WTC11 (cell line): ENCODE measurements at regions not wholly inside any gene's neighbourhood (a gene's known extent, or its start where the extent isn't known, plus 50 kb on each side); places are given as distances from the start of the nearest gene placed in this dataset.

Experiments
- ATAC-seq: fragments of 200-7000 bp; cut with Tn5 transposase; 2 replicates; pipeline ENCODE4 v1.10.0; 2021; ENCODE audit warnings: mild to moderate bottlenecking, moderate library complexity
- CTCF ChIA-PET: fragments of 300-600 bp; sonication (Branson Sonifier 250); formaldehyde crosslinking; loops from one replicate; lab custom pipeline; 2021; ENCODE audit warnings: antibody characterized with exemption; lab: Charles Lee
- POLR2A ChIA-PET: fragments of 350-600 bp; sonication (Branson Sonifier 250); formaldehyde crosslinking; loops from one replicate; lab custom pipeline; 2021; ENCODE audit warnings: antibody characterized with exemption; lab: Charles Lee
- DNase-seq: peaks from one replicate; pipeline ENCODE4 v3.0.0; 2021; ENCODE audit warnings: low spot score
- H3K27ac Mint-ChIP-seq: 2 replicates; pipeline ENCODE4 v1.8.0; 2021; ENCODE audit warnings: mixed read lengths
- H3K27me3 Mint-ChIP-seq: 2 replicates; pipeline ENCODE4 v1.8.0; 2021; ENCODE audit warnings: low read depth, mild to moderate bottlenecking, moderate library complexity, mixed read lengths
- H3K36me3 Mint-ChIP-seq: 2 replicates; pipeline ENCODE4 v1.8.0; 2021; ENCODE audit warnings: mixed read lengths
- H3K4me1 Mint-ChIP-seq: 2 replicates; pipeline ENCODE4 v1.8.0; 2022; ENCODE audit warnings: mixed read lengths
- H3K4me3 Mint-ChIP-seq: 2 replicates; pipeline ENCODE4 v1.8.0; 2021; ENCODE audit warnings: mild to moderate bottlenecking, moderate library complexity, mixed read lengths
- H3K9me3 Mint-ChIP-seq: 2 replicates; pipeline ENCODE4 v1.8.0; 2021; ENCODE audit warnings: mixed read lengths
- CBFB ChIP-seq: sonication (generic); formaldehyde crosslinking; IDR thresholded peaks from 2 replicates; pipeline ENCODE4 v1.8.1; 2022; ENCODE audit warnings: mild to moderate bottlenecking, low read depth, missing genetic modification reagents
- CREM ChIP-seq: sonication (generic); formaldehyde crosslinking; IDR thresholded peaks from 2 replicates; pipeline ENCODE4 v1.8.1; 2022; ENCODE audit warnings: mild to moderate bottlenecking, missing genetic modification reagents, moderate library complexity
- E2F1 ChIP-seq: sonication (generic); formaldehyde crosslinking; IDR thresholded peaks from 2 replicates; pipeline ENCODE4 v1.8.0; 2022; ENCODE audit warnings: mild to moderate bottlenecking, missing genetic modification reagents
- ELF4 ChIP-seq: sonication (generic); formaldehyde crosslinking; IDR thresholded peaks from 2 replicates; pipeline ENCODE4 v1.8.1; 2022; ENCODE audit warnings: low read depth, mild to moderate bottlenecking, moderate library complexity, missing genetic modification reagents
- ETV6 ChIP-seq: sonication (generic); formaldehyde crosslinking; IDR thresholded peaks from 2 replicates; pipeline ENCODE4 v1.8.1; 2022; ENCODE audit warnings: mild to moderate bottlenecking, missing genetic modification reagents
- GABPB1 ChIP-seq: sonication (generic); formaldehyde crosslinking; IDR thresholded peaks from 2 replicates; pipeline ENCODE4 v1.8.1; 2023; ENCODE audit warnings: mild to moderate bottlenecking, missing genetic modification reagents
- GTF2I ChIP-seq: fragments of 250-450 bp; sonication (Bioruptor Pico); conservative IDR thresholded peaks from 2 replicates; pipeline ENCODE4 v1.4.0; 2021; ENCODE audit warnings: mild to moderate bottlenecking
- IRF2 ChIP-seq: sonication (generic); formaldehyde crosslinking; IDR thresholded peaks from 2 replicates; pipeline ENCODE4 v1.8.0; 2022; ENCODE audit warnings: low read depth, missing genetic modification reagents, borderline replicate concordance
- KAT7 ChIP-seq: sonication (generic); formaldehyde crosslinking; IDR thresholded peaks from 2 replicates; pipeline ENCODE4 v1.8.1; 2023; ENCODE audit warnings: missing genetic modification reagents, mild to moderate bottlenecking, borderline replicate concordance
- NFATC4 ChIP-seq: fragments of 250-450 bp; sonication (Bioruptor Pico); IDR thresholded peaks from 2 replicates; pipeline ENCODE4 v1.9.0; 2021; ENCODE audit warnings: mild to moderate bottlenecking
- NR1H2 ChIP-seq: sonication (generic); formaldehyde crosslinking; IDR thresholded peaks from 2 replicates; pipeline ENCODE4 v1.9.0; 2021; ENCODE audit warnings: mild to moderate bottlenecking, moderate library complexity, missing genetic modification reagents
- NR2C2 ChIP-seq: sonication (generic); formaldehyde crosslinking; IDR thresholded peaks from 2 replicates; pipeline ENCODE4 v1.8.0; 2022; ENCODE audit warnings: mild to moderate bottlenecking, missing genetic modification reagents
- SMAD3 ChIP-seq: sonication (generic); formaldehyde crosslinking; IDR thresholded peaks from 2 replicates; pipeline ENCODE4 v1.8.0; 2022; ENCODE audit warnings: missing genetic modification reagents, mild to moderate bottlenecking, borderline replicate concordance
- SOX15 ChIP-seq: fragments of 250-450 bp; sonication (Bioruptor Pico); IDR thresholded peaks from 2 replicates; pipeline ENCODE4 v1.9.0; 2021; ENCODE audit warnings: mild to moderate bottlenecking
- TP53 ChIP-seq: sonication (generic); formaldehyde crosslinking; IDR thresholded peaks from 2 replicates; pipeline ENCODE4 v1.8.1; 2023; ENCODE audit warnings: mild to moderate bottlenecking, missing genetic modification reagents
- USF2 ChIP-seq: sonication (generic); formaldehyde crosslinking; IDR thresholded peaks from 2 replicates; pipeline ENCODE4 v1.8.1; 2023; ENCODE audit warnings: mild to moderate bottlenecking, missing genetic modification reagents, moderate library complexity
- ZNF121 ChIP-seq: sonication (generic); formaldehyde crosslinking; IDR thresholded peaks from 2 replicates; pipeline ENCODE4 v1.8.0; 2023; ENCODE audit warnings: missing genetic modification reagents
- ZNF232 ChIP-seq: sonication (generic); formaldehyde crosslinking; IDR thresholded peaks from 2 replicates; pipeline ENCODE4 v1.8.0; 2022; ENCODE audit warnings: mild to moderate bottlenecking, missing genetic modification reagents
- TF ChIP-seq, protein P1 (sequence below): sonication (generic); formaldehyde crosslinking; IDR thresholded peaks from 2 replicates; pipeline ENCODE4 v1.8.0; 2022; ENCODE audit warnings: mild to moderate bottlenecking, missing genetic modification reagents
- TF ChIP-seq, protein P2 (sequence below): sonication (generic); formaldehyde crosslinking; conservative IDR thresholded peaks from 2 replicates; pipeline ENCODE4 v1.8.1; 2023; ENCODE audit warnings: mild to moderate bottlenecking, low read depth, missing genetic modification reagents, moderate library complexity
- TF ChIP-seq, protein P3 (sequence below): sonication (generic); formaldehyde crosslinking; IDR thresholded peaks from 2 replicates; pipeline ENCODE4 v1.8.1; 2023; ENCODE audit warnings: mild to moderate bottlenecking, moderate library complexity, missing genetic modification reagents
- TF ChIP-seq, protein P4 (sequence below): sonication (generic); formaldehyde crosslinking; IDR thresholded peaks from 2 replicates; pipeline ENCODE4 v1.8.1; 2023; ENCODE audit warnings: mild to moderate bottlenecking, missing genetic modification reagents, moderate library complexity
- TF ChIP-seq, protein P5 (sequence below): fragments of 250-450 bp; sonication (Bioruptor Pico); conservative IDR thresholded peaks from 2 replicates; pipeline ENCODE4 v1.9.0; 2021; ENCODE audit warnings: mild to moderate bottlenecking

DNA sequence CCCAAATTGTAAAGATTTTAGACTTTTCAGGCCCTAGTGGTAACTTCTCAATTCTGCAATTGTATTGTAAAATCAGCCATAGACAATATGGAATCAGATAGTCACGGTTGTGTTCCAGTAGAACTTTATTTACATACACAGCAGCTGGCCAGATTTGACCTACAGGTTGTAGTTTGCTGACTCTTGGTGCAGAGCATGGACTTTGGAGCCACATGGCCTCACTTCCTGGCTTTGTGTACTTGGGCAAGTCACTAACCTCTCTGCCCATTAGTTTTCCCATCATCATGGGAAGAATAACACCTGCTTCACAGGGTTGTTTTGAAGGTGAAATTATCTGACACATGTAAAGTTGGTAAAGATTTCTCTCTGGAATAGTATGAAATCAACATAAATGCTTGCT, 147.6 kb downstream of the TMEM200C start:
- DNase-seq, result no peak
- ChIA-PET CTCF (no interaction called here), POLR2A (no interaction called here)
- TF ChIP-seq GTF2I (CRISPR knock-in tag), result no peak
- no peak for TF ChIP-seq SMAD3
- TF ChIP-seq, protein P1, sequence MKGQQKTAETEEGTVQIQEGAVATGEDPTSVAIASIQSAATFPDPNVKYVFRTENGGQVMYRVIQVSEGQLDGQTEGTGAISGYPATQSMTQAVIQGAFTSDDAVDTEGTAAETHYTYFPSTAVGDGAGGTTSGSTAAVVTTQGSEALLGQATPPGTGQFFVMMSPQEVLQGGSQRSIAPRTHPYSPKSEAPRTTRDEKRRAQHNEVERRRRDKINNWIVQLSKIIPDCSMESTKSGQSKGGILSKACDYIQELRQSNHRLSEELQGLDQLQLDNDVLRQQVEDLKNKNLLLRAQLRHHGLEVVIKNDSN, result no peak
- TF ChIP-seq CBFB (CRISPR knock-in tag), result no peak
- TF ChIP-seq GABPB1, result no peak
- no peak for TF ChIP-seq NR1H2 (CRISPR knock-in tag)
- no peak for TF ChIP-seq ETV6 (CRISPR knock-in tag)
- TF ChIP-seq, protein P2, sequence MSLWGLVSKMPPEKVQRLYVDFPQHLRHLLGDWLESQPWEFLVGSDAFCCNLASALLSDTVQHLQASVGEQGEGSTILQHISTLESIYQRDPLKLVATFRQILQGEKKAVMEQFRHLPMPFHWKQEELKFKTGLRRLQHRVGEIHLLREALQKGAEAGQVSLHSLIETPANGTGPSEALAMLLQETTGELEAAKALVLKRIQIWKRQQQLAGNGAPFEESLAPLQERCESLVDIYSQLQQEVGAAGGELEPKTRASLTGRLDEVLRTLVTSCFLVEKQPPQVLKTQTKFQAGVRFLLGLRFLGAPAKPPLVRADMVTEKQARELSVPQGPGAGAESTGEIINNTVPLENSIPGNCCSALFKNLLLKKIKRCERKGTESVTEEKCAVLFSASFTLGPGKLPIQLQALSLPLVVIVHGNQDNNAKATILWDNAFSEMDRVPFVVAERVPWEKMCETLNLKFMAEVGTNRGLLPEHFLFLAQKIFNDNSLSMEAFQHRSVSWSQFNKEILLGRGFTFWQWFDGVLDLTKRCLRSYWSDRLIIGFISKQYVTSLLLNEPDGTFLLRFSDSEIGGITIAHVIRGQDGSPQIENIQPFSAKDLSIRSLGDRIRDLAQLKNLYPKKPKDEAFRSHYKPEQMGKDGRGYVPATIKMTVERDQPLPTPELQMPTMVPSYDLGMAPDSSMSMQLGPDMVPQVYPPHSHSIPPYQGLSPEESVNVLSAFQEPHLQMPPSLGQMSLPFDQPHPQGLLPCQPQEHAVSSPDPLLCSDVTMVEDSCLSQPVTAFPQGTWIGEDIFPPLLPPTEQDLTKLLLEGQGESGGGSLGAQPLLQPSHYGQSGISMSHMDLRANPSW (CRISPR knock-in tag), result no peak
- TF ChIP-seq, protein P3, sequence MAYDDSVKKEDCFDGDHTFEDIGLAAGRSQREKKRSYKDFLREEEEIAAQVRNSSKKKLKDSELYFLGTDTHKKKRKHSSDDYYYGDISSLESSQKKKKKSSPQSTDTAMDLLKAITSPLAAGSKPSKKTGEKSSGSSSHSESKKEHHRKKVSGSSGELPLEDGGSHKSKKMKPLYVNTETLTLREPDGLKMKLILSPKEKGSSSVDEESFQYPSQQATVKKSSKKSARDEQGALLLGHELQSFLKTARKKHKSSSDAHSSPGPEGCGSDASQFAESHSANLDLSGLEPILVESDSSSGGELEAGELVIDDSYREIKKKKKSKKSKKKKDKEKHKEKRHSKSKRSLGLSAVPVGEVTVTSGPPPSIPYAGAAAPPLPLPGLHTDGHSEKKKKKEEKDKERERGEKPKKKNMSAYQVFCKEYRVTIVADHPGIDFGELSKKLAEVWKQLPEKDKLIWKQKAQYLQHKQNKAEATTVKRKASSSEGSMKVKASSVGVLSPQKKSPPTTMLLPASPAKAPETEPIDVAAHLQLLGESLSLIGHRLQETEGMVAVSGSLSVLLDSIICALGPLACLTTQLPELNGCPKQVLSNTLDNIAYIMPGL, result no peak
- no peak for TF ChIP-seq NR2C2 (CRISPR knock-in tag)
- TF ChIP-seq USF2 (CRISPR knock-in tag), result no peak
- no peak for TF ChIP-seq SOX15 (CRISPR knock-in tag)
- TF ChIP-seq, protein P4, sequence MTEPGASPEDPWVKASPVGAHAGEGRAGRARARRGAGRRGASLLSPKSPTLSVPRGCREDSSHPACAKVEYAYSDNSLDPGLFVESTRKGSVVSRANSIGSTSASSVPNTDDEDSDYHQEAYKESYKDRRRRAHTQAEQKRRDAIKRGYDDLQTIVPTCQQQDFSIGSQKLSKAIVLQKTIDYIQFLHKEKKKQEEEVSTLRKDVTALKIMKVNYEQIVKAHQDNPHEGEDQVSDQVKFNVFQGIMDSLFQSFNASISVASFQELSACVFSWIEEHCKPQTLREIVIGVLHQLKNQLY, result no peak
- no peak for TF ChIP-seq ZNF121 (CRISPR knock-in tag)
- no peak for TF ChIP-seq E2F1 (CRISPR knock-in tag)
- no peak for TF ChIP-seq TP53 (CRISPR knock-in tag)
- no peak for TF ChIP-seq CREM (CRISPR knock-in tag)
- no peak for TF ChIP-seq KAT7
- H3K27ac Mint-ChIP-seq, result no peak overlapping the region
- H3K4me1 Mint-ChIP-seq, result peaks cover 14% of the 10 kb centered on the region
- H3K4me3 Mint-ChIP-seq, result no peak overlapping the region
- ATAC-seq, result no peak
- H3K9me3 Mint-ChIP-seq, result 0 out of 2 replicates have a peak, but pooled peaks cover 6% of the 10 kb centered on the region
- H3K27me3 Mint-ChIP-seq, result peaks cover 58% of the 10 kb centered on the region
- no peaks in the 10 kb centered on the region for H3K36me3 Mint-ChIP-seq

DNA sequence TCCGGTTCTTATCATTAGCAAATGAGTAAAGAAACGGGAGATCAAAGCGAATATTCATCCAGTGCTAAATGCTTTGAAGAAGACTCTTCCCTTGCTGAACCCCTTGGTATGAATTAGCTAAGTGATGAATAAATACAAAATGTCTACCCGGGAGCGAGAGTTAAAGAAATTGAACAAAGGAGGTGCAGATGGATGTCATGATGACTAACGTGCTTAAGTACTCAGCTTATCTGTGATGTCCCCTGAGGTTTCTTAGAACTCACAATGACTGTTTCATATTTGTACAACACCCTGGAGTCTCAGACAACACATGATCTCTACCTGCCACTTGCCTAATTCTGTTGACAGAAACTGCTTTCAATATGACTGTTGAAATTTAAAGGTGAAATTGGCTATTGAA, 148.5 kb downstream of the TMEM200C start:
- Mint-ChIP-seq H3K27ac (no peak overlapping the region), H3K27me3 (peaks cover 49% of the 10 kb centered on the region)
- CTCF ChIA-PET, result no interaction called here
- DNase-seq, result no peak
- no peak for TF ChIP-seq IRF2 (CRISPR knock-in tag)
- TF ChIP-seq ZNF232 (CRISPR knock-in tag), result no peak
- no peak for TF ChIP-seq CREM (CRISPR knock-in tag)
- no peak for TF ChIP-seq SOX15 (CRISPR knock-in tag)
- no peak for TF ChIP-seq NFATC4 (CRISPR knock-in tag)
- TF ChIP-seq ELF4 (CRISPR knock-in tag), result no peak
- TF ChIP-seq, protein P5, sequence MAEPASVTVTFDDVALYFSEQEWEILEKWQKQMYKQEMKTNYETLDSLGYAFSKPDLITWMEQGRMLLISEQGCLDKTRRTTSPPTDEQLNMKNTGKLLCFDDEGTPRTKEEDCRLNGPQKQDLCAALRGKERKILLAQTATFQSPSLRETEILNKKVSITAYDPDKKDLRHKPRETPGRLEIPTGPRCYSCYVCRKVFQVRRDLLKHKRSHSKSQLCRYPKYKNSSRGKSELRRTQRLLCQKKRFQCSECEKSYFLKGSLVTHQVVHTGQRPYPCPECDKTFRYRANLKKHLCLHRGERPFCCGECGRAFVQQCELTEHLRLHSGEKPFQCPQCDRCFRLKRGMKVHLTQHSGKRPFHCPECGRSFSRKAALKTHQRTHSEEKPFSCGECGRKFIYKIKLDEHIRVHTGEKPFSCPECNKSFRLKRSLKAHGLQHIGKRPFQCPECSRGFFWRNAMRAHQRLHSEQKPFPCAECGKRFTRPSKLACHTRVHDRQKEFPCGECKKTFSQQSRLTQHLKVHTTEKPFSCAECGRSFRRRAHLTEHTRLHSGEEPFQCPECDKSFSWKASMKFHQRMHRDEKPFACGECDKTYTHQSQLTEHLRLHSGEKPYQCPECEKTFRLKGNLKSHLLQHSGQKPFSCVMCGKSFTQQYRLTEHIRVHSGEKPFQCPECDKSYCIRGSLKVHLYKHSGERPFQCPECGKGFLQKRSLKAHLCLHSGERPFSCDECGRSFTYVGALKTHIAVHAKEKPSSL (CRISPR knock-in tag), result no peak
- TF ChIP-seq NR1H2 (CRISPR knock-in tag), result no peak
- TF ChIP-seq, all 79 proteins: peak for 0
- H3K9me3 Mint-ChIP-seq, result 0 out of 2 replicates have a peak, but pooled peaks cover 6% of the 10 kb centered on the region
- POLR2A ChIA-PET, result no interaction called here
- no peaks in the 10 kb centered on the region for H3K36me3 Mint-ChIP-seq
- no peak overlapping the region for H3K4me3 Mint-ChIP-seq
- ATAC-seq, result no peak
- H3K4me1 Mint-ChIP-seq, result peaks cover 14% of the 10 kb centered on the region
